HEK293 (cell line): ENCODE measurements at regions not wholly inside any gene's neighbourhood (a gene's known extent, or its start where the extent isn't known, plus 50 kb on each side); places are given as distances from the start of the nearest gene placed in this dataset.

Experiments
- CTCF ChIA-PET: fragments of 350-600 bp; formaldehyde crosslinking; extraction: SDS; loops from one replicate; lab custom pipeline; 2021; ENCODE audit warnings: antibody characterized with exemption; lab: Yijun Ruan, JAX
- POLR2A ChIA-PET: fragments of 300-600 bp; formaldehyde crosslinking; extraction: SDS; loops from one replicate; lab custom pipeline; 2020; ENCODE audit warnings: antibody characterized with exemption, inconsistent platforms; lab: Yijun Ruan, JAX
- H3K27ac ChIP-seq: fragments of 200-500 bp; sonication (Bioruptor generic); 2 replicates; pipeline ENCODE4 v1.5.1; 2014; ENCODE audit warnings: low read depth, low read length, control low read depth, inconsistent platforms; ENCODE audit errors: extremely low read depth
- H3K36me3 ChIP-seq, 2 experiments: fragments of 200-500 bp in 1 of 2; sonication (Bioruptor generic) in 1 of 2; 1 replicate in 1 of 2; 2 replicates in 1 of 2; pipeline ENCODE4 v1.5.1; 2014 to 2017; ENCODE audit warnings: inconsistent platforms in 2 of 2, low read length in 2 of 2; ENCODE audit not compliant: control insufficient read depth in 2 of 2, insufficient read depth in 1 of 2
- H3K4me1 ChIP-seq: fragments of 200-500 bp; sonication (Bioruptor generic); 2 replicates; pipeline ENCODE4 v1.5.1; 2014; ENCODE audit warnings: mild to moderate bottlenecking, low read length, inconsistent platforms; ENCODE audit not compliant: control insufficient read depth, insufficient read depth
- H3K4me3 ChIP-seq: 2 replicates; pipeline ENCODE4 v1.5.1; 2011; ENCODE audit warnings: low read depth, mild to moderate bottlenecking, control low read depth, low read length, moderate library complexity
- H3K9me3 ChIP-seq: fragments of 200-500 bp; sonication (Bioruptor generic); 2 replicates; pipeline ENCODE4 v1.5.1; 2014; ENCODE audit warnings: low read depth, low read length, inconsistent platforms; ENCODE audit not compliant: control insufficient read depth, insufficient read depth
- EGR2 ChIP-seq: fragments of 450-650 bp; formaldehyde crosslinking; IDR thresholded peaks from 2 replicates; pipeline ENCODE4 v1.5.1; 2016; ENCODE audit warnings: low read depth, missing biosample characterization, missing genetic modification characterization
- WT1 ChIP-seq: fragments of 450-650 bp; formaldehyde crosslinking; IDR thresholded peaks from 2 replicates; pipeline ENCODE4 v1.5.1; 2016; ENCODE audit warnings: missing biosample characterization, missing genetic modification characterization
- ZBTB17 ChIP-seq: fragments of 450-650 bp; formaldehyde crosslinking; IDR thresholded peaks from 2 replicates; pipeline ENCODE4 v1.5.1; 2016; ENCODE audit warnings: missing biosample characterization, missing genetic modification characterization
- ZFHX2 ChIP-seq: fragments of 450-650 bp; formaldehyde crosslinking; conservative IDR thresholded peaks from 2 replicates; pipeline ENCODE4 v1.5.1; 2016; ENCODE audit warnings: missing biosample characterization, missing genetic modification characterization
- ZFP41 ChIP-seq: fragments of 450-650 bp; formaldehyde crosslinking; IDR thresholded peaks from 2 replicates; pipeline ENCODE4 v1.5.1; 2016; ENCODE audit warnings: missing biosample characterization, missing genetic modification characterization, borderline replicate concordance
- ZNF10 ChIP-seq: fragments of 450-650 bp; formaldehyde crosslinking; IDR thresholded peaks from 2 replicates; pipeline ENCODE4 v1.5.1; 2017; ENCODE audit warnings: missing biosample characterization, missing genetic modification characterization
- ZNF335 ChIP-seq: fragments of 450-650 bp; formaldehyde crosslinking; conservative IDR thresholded peaks from 2 replicates; pipeline ENCODE4 v1.5.1; 2016; ENCODE audit warnings: missing biosample characterization, missing genetic modification characterization
- ZNF404 ChIP-seq: fragments of 450-650 bp; formaldehyde crosslinking; IDR thresholded peaks from 2 replicates; pipeline ENCODE4 v1.5.1; 2017; ENCODE audit warnings: missing biosample characterization, missing genetic modification characterization
- ZNF501 ChIP-seq: fragments of 450-650 bp; formaldehyde crosslinking; IDR thresholded peaks from 2 replicates; pipeline ENCODE4 v1.5.1; 2016; ENCODE audit warnings: missing biosample characterization, missing genetic modification characterization
- ZNF670 ChIP-seq: fragments of 450-650 bp; formaldehyde crosslinking; IDR thresholded peaks from 2 replicates; pipeline ENCODE4 v1.5.1; 2016; ENCODE audit warnings: missing biosample characterization, missing genetic modification characterization, low read depth
- ZNF768 ChIP-seq: fragments of 450-650 bp; formaldehyde crosslinking; IDR thresholded peaks from 2 replicates; pipeline ENCODE4 v1.5.1; 2018; ENCODE audit warnings: missing biosample characterization, mild to moderate bottlenecking, missing genetic modification characterization
- ZSCAN16 ChIP-seq: fragments of 450-650 bp; formaldehyde crosslinking; IDR thresholded peaks from 2 replicates; pipeline ENCODE4 v1.5.1; 2016; ENCODE audit warnings: missing biosample characterization, missing genetic modification characterization
- TF ChIP-seq, protein P1 (sequence below): fragments of 450-650 bp; formaldehyde crosslinking; IDR thresholded peaks from 2 replicates; pipeline ENCODE4 v1.5.1; 2017; ENCODE audit warnings: missing biosample characterization, missing genetic modification characterization
- TF ChIP-seq, protein P2 (sequence below): fragments of 450-650 bp; formaldehyde crosslinking; IDR thresholded peaks from 2 replicates; pipeline ENCODE4 v1.5.1; 2017; ENCODE audit warnings: missing biosample characterization, mild to moderate bottlenecking, missing genetic modification characterization, moderate library complexity
- TF ChIP-seq, protein P3 (sequence below): fragments of 450-650 bp; formaldehyde crosslinking; IDR thresholded peaks from 2 replicates; pipeline ENCODE4 v1.5.1; 2016; ENCODE audit warnings: missing biosample characterization, missing genetic modification characterization
- TF ChIP-seq, protein P4 (sequence below): fragments of 450-650 bp; formaldehyde crosslinking; optimal IDR thresholded peaks from 2 replicates; pipeline ENCODE3; 2016; ENCODE audit warnings: missing biosample characterization, mild to moderate bottlenecking, missing genetic modification characterization
- TF ChIP-seq, protein P5 (sequence below): fragments of 450-650 bp; formaldehyde crosslinking; IDR thresholded peaks from 2 replicates; pipeline ENCODE4 v1.5.1; 2016; ENCODE audit warnings: missing biosample characterization, missing genetic modification characterization

DNA sequence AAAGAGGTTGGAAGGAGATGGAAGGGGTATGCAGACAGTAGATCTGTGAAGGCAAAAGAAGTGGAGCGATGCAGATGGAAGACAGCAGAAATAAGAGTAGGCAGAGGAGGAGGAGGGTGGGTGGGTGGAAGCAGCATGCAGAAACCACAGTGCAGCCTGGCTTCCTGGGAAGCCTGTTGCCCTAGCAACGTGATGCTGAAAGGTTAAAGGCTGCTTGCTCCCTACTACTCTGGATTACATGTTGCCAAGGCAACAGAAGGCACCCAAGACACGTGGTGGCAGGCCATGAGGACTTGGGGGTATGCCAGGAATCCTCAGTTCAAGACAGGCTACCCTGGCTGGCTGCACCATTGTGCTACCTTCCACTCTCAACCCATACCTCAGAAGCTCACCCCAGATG, 129.6 kb downstream of the GRIN2B start:
- ChIA-PET CTCF (interaction anchor here (0.7 kb wide), 1 partner anchor 44 kb away, joined by 4 read pairs; no protein-coding TSS in a partner anchor), POLR2A (no interaction called here)
- H3K4me3 ChIP-seq, result no peak overlapping the region
- TF ChIP-seq ZNF335, result no peak
- peak; percentile 53; the same call in 1 of the 2 replicates for TF ChIP-seq EGR2
- TF ChIP-seq ZSCAN16 (tag by site-specific recombination), result no peak
- TF ChIP-seq ZNF501 (tag by site-specific recombination), result no peak
- TF ChIP-seq ZFP41, result no peak
- TF ChIP-seq, protein P1, sequence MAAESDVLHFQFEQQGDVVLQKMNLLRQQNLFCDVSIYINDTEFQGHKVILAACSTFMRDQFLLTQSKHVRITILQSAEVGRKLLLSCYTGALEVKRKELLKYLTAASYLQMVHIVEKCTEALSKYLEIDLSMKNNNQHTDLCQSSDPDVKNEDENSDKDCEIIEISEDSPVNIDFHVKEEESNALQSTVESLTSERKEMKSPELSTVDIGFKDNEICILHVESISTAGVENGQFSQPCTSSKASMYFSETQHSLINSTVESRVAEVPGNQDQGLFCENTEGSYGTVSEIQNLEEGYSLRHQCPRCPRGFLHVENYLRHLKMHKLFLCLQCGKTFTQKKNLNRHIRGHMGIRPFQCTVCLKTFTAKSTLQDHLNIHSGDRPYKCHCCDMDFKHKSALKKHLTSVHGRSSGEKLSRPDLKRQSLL (tag by site-specific recombination), result no peak
- TF ChIP-seq ZFHX2 (tag by site-specific recombination), result peak; percentile 48; the same call in 1 of the 2 replicates
- no peak overlapping the region for H3K27ac ChIP-seq
- no peaks in the 10 kb centered on the region for H3K9me3 ChIP-seq
- no peaks in the 10 kb centered on the region for H3K4me1 ChIP-seq
- H3K36me3 ChIP-seq, result no peaks in the 10 kb centered on the region

DNA sequence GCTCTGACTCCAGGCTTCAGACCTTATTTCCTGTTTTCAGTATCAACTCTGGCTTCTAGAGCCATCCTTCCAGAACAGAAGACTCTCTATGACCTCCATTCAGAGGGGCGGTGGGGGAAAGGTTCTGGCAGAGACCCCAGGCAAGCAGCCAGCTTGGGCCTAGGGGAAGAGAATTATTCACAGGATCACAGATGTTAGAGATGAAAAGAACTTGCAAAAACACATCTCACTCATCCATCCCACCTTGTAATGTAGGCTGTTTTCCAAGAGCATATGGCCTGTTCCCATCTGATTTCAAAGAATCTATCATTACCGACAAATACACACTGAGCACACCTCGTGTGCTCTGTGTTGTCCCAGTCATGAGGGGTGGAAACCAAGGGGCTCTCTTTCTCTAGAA, 131.9 kb downstream of the GRIN2B start:
- H3K27ac ChIP-seq, result no peak overlapping the region
- ChIA-PET CTCF (no interaction called here), POLR2A (no interaction called here)
- no peaks in the 10 kb centered on the region for H3K36me3 ChIP-seq
- H3K4me3 ChIP-seq, result no peak overlapping the region
- no peaks in the 10 kb centered on the region for H3K4me1 ChIP-seq
- H3K9me3 ChIP-seq, result no peaks in the 10 kb centered on the region
- TF ChIP-seq, protein P2, sequence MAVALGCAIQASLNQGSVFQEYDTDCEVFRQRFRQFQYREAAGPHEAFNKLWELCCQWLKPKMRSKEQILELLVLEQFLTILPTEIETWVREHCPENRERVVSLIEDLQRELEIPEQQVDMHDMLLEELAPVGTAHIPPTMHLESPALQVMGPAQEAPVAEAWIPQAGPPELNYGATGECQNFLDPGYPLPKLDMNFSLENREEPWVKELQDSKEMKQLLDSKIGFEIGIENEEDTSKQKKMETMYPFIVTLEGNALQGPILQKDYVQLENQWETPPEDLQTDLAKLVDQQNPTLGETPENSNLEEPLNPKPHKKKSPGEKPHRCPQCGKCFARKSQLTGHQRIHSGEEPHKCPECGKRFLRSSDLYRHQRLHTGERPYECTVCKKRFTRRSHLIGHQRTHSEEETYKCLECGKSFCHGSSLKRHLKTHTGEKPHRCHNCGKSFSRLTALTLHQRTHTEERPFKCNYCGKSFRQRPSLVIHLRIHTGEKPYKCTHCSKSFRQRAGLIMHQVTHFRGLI (tag by site-specific recombination), result no peak
- TF ChIP-seq, protein P3, sequence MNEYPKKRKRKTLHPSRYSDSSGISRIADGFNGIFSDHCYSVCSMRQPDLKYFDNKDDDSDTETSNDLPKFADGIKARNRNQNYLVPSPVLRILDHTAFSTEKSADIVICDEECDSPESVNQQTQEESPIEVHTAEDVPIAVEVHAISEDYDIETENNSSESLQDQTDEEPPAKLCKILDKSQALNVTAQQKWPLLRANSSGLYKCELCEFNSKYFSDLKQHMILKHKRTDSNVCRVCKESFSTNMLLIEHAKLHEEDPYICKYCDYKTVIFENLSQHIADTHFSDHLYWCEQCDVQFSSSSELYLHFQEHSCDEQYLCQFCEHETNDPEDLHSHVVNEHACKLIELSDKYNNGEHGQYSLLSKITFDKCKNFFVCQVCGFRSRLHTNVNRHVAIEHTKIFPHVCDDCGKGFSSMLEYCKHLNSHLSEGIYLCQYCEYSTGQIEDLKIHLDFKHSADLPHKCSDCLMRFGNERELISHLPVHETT (tag by site-specific recombination), result no peak
- TF ChIP-seq ZNF404 (no peak), ZBTB17 (tag by site-specific recombination) (no peak), ZNF670 (no peak), ZNF768 (tag by site-specific recombination) (no peak), WT1 (no peak), ZNF10 (tag by site-specific recombination) (no peak)
- TF ChIP-seq, protein P4, sequence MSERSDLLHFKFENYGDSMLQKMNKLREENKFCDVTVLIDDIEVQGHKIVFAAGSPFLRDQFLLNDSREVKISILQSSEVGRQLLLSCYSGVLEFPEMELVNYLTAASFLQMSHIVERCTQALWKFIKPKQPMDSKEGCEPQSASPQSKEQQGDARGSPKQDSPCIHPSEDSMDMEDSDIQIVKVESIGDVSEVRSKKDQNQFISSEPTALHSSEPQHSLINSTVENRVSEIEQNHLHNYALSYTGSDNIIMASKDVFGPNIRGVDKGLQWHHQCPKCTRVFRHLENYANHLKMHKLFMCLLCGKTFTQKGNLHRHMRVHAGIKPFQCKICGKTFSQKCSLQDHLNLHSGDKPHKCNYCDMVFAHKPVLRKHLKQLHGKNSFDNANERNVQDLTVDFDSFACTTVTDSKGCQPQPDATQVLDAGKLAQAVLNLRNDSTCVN (tag by site-specific recombination), result no peak
- TF ChIP-seq, protein P5, sequence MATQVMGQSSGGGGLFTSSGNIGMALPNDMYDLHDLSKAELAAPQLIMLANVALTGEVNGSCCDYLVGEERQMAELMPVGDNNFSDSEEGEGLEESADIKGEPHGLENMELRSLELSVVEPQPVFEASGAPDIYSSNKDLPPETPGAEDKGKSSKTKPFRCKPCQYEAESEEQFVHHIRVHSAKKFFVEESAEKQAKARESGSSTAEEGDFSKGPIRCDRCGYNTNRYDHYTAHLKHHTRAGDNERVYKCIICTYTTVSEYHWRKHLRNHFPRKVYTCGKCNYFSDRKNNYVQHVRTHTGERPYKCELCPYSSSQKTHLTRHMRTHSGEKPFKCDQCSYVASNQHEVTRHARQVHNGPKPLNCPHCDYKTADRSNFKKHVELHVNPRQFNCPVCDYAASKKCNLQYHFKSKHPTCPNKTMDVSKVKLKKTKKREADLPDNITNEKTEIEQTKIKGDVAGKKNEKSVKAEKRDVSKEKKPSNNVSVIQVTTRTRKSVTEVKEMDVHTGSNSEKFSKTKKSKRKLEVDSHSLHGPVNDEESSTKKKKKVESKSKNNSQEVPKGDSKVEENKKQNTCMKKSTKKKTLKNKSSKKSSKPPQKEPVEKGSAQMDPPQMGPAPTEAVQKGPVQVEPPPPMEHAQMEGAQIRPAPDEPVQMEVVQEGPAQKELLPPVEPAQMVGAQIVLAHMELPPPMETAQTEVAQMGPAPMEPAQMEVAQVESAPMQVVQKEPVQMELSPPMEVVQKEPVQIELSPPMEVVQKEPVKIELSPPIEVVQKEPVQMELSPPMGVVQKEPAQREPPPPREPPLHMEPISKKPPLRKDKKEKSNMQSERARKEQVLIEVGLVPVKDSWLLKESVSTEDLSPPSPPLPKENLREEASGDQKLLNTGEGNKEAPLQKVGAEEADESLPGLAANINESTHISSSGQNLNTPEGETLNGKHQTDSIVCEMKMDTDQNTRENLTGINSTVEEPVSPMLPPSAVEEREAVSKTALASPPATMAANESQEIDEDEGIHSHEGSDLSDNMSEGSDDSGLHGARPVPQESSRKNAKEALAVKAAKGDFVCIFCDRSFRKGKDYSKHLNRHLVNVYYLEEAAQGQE (tag by site-specific recombination), result no peak
